Neural progenitor cell (in vitro differentiated cells): ENCODE measurements at regions not wholly inside any gene's neighbourhood (a gene's known extent, or its start where the extent isn't known, plus 50 kb on each side); places are given as distances from the start of the nearest gene placed in this dataset.

Source experiments
- DNase-seq: peaks from one replicate; pipeline ENCODE4 v3.0.0-alpha.2; 2016; ENCODE audit warnings: low spot score
- H2AFZ ChIP-seq: fragments of 200-600 bp; sonication (generic); replicated peaks from 2 replicates; pipeline ENCODE4 v1.6.1; 2016; ENCODE audit warnings: antibody characterized with exemption
- H3F3A ChIP-seq: fragments of 200-600 bp; sonication (generic); 2 replicates; pipeline ENCODE4 v1.6.1; 2016; ENCODE audit warnings: antibody characterized with exemption, low read depth
- H3K27ac ChIP-seq: fragments of 200-600 bp; sonication (generic); 2 replicates; pipeline ENCODE4 v1.5.1; 2016; ENCODE audit warnings: mild to moderate bottlenecking
- H3K27me3 ChIP-seq: fragments of 200-600 bp; sonication (generic); 2 replicates; pipeline ENCODE4 v1.6.1; 2016; ENCODE audit warnings: mild to moderate bottlenecking, moderate library complexity
- H3K36me3 ChIP-seq: fragments of 200-600 bp; sonication (generic); 2 replicates; pipeline ENCODE4 v1.5.1; 2016
- H3K4me1 ChIP-seq: fragments of 200-600 bp; sonication (generic); 2 replicates; pipeline ENCODE4 v1.6.1; 2016; ENCODE audit warnings: mixed run types
- H3K4me2 ChIP-seq: fragments of 200-600 bp; sonication (generic); 2 replicates; pipeline ENCODE4 v1.6.1; 2016
- H3K4me3 ChIP-seq: fragments of 200-600 bp; sonication (generic); 2 replicates; pipeline ENCODE4 v1.5.1; 2016
- H3K79me2 ChIP-seq: fragments of 200-600 bp; sonication (generic); 2 replicates; pipeline ENCODE4 v1.6.1; 2016; ENCODE audit warnings: low read depth
- H3K9ac ChIP-seq: fragments of 200-600 bp; sonication (generic); 2 replicates; pipeline ENCODE4 v1.6.1; 2016
- H3K9me3 ChIP-seq: fragments of 200-600 bp; sonication (generic); 2 replicates; pipeline ENCODE4 v1.5.1; 2016; ENCODE audit warnings: low read depth
- H4K20me1 ChIP-seq: fragments of 200-600 bp; sonication (generic); 2 replicates; pipeline ENCODE4 v1.6.1; 2016; ENCODE audit warnings: low read depth
- H3K27ac Mint-ChIP-seq: 3 replicates; pipeline ENCODE4 v1.8.0; 2021; ENCODE audit warnings: mixed read lengths
- H3K27me3 Mint-ChIP-seq: 2 replicates; pipeline ENCODE4 v1.8.0; 2022; ENCODE audit warnings: low read depth, mild to moderate bottlenecking, inconsistent platforms, moderate library complexity, mixed read lengths; ENCODE audit not compliant: insufficient read depth
- H3K36me3 Mint-ChIP-seq: 3 replicates; pipeline ENCODE4 v1.8.0; 2021; ENCODE audit warnings: mixed read lengths
- H3K4me1 Mint-ChIP-seq: 3 replicates; pipeline ENCODE4 v1.8.0; 2021; ENCODE audit warnings: mixed read lengths
- H3K4me3 Mint-ChIP-seq: 3 replicates; pipeline ENCODE4 v1.8.0; 2021; ENCODE audit warnings: mild to moderate bottlenecking, moderate library complexity, mixed read lengths
- H3K9me3 Mint-ChIP-seq: 3 replicates; pipeline ENCODE4 v1.8.0; 2020; ENCODE audit warnings: mixed read lengths
- CTCF ChIP-seq: fragments of 200-600 bp; sonication (generic); IDR thresholded peaks from 2 replicates; pipeline ENCODE4 v1.5.1; 2017; ENCODE audit warnings: antibody characterized with exemption, mild to moderate bottlenecking
- EZH2 ChIP-seq: fragments of 200-600 bp; sonication (generic); IDR thresholded peaks from 2 replicates; pipeline ENCODE4 v1.6.1; 2017; ENCODE audit warnings: antibody characterized with exemption, mild to moderate bottlenecking, moderate library complexity
- EZH2phosphoT487 ChIP-seq: fragments of 200-600 bp; sonication (generic); IDR thresholded peaks from 2 replicates; pipeline ENCODE4 v1.6.1; 2017; ENCODE audit warnings: antibody characterized with exemption

- H3K79me2 ChIP-seq = no peaks in the 10 kb centered on the region
- DNase-seq = no peak
- H3K9me3 ChIP-seq = no peaks in the 10 kb centered on the region
- no peaks in the 10 kb centered on the region for H3F3A ChIP-seq
- H3K4me3 ChIP-seq = no peak overlapping the region
- no peak overlapping the region for H3K9ac ChIP-seq
- peaks cover 5% of the 10 kb centered on the region for H3K4me1 ChIP-seq
- H3K27ac ChIP-seq = no peak overlapping the region
- H3K4me3 Mint-ChIP-seq = no peak overlapping the region
- H3K27me3 ChIP-seq = no peaks in the 10 kb centered on the region
- no peak overlapping the region for H3K4me2 ChIP-seq
- H3K36me3 ChIP-seq = no peaks in the 10 kb centered on the region
- no peak overlapping the region for H3K27ac Mint-ChIP-seq
- H3K9me3 Mint-ChIP-seq = peaks cover 22% of the 10 kb centered on the region
- H3K36me3 Mint-ChIP-seq = no peaks in the 10 kb centered on the region
- H3K27me3 Mint-ChIP-seq = peaks cover 2% of the 10 kb centered on the region
- H3K4me1 Mint-ChIP-seq = peaks cover 7% of the 10 kb centered on the region
- H4K20me1 ChIP-seq = no peaks in the 10 kb centered on the region
- no peak for TF ChIP-seq EZH2phosphoT487
- no peak for TF ChIP-seq EZH2
- no peak for TF ChIP-seq CTCF
- H2AFZ ChIP-seq = no peak overlapping the region
Observed at GRCh38 chr6:169388395-169389166, 134.9 kb upstream of the THBS2 start.

GRCh38 chr6:169387809-169388383 lies 134.2 kb upstream of the THBS2 start:
- H3K4me1 ChIP-seq = peaks cover 5% of the 10 kb centered on the region
- TF ChIP-seq CTCF = no peak
- no peak for TF ChIP-seq EZH2phosphoT487
- no peak for TF ChIP-seq EZH2
- no peak overlapping the region for H3K27ac ChIP-seq
- H3K4me3 ChIP-seq = no peak overlapping the region
- no peaks in the 10 kb centered on the region for H3K9me3 ChIP-seq
- H3K27ac Mint-ChIP-seq = no peak overlapping the region
- no peaks in the 10 kb centered on the region for H3K36me3 Mint-ChIP-seq
- no peaks in the 10 kb centered on the region for H3K27me3 Mint-ChIP-seq
- H3K4me2 ChIP-seq = no peak overlapping the region
- no peaks in the 10 kb centered on the region for H4K20me1 ChIP-seq
- peaks cover 14% of the 10 kb centered on the region for H3K4me1 Mint-ChIP-seq
- H3K36me3 ChIP-seq = no peaks in the 10 kb centered on the region
- no peak overlapping the region for H3K4me3 Mint-ChIP-seq
- H3K9me3 Mint-ChIP-seq = peaks cover 18% of the 10 kb centered on the region
- no peak overlapping the region for H3K9ac ChIP-seq
- no peaks in the 10 kb centered on the region for H3F3A ChIP-seq
- H3K79me2 ChIP-seq = no peaks in the 10 kb centered on the region
- no peaks in the 10 kb centered on the region for H3K27me3 ChIP-seq
- DNase-seq = no peak
- H2AFZ ChIP-seq = no peak overlapping the region

- Histone ChIP-seq H3K9ac (no peak overlapping the region), H3K27me3 (no peaks in the 10 kb centered on the region), H3K4me3 (no peak overlapping the region), H4K20me1 (no peaks in the 10 kb centered on the region), H3K27ac (no peak overlapping the region), H3F3A (no peaks in the 10 kb centered on the region), H3K4me2 (no peak overlapping the region), H2AFZ (peak overlapping the region; percentile 10), H3K36me3 (no peaks in the 10 kb centered on the region), H3K9me3 (no peaks in the 10 kb centered on the region), H3K79me2 (no peaks in the 10 kb centered on the region), H3K4me1 (peaks cover 5% of the 10 kb centered on the region)
- no peak for DNase-seq
- H3K4me3 Mint-ChIP-seq = no peak overlapping the region
- peaks cover 7% of the 10 kb centered on the region for H3K9me3 Mint-ChIP-seq
- peaks cover 14% of the 10 kb centered on the region for H3K4me1 Mint-ChIP-seq
- TF ChIP-seq EZH2phosphoT487 = no peak
- TF ChIP-seq CTCF = no peak
- TF ChIP-seq EZH2 = no peak
- H3K27ac Mint-ChIP-seq = no peak overlapping the region
- no peaks in the 10 kb centered on the region for H3K27me3 Mint-ChIP-seq
- H3K36me3 Mint-ChIP-seq = no peaks in the 10 kb centered on the region
Observed at GRCh38 chr6:169386411-169387057, 132.9 kb upstream of the THBS2 start.
